Tongue (tissue), 1 donor: ENCODE measurements at regions not wholly inside any gene's neighbourhood (a gene's known extent, or its start where the extent isn't known, plus 50 kb on each side); places are given as distances from the start of the nearest gene placed in this dataset.
"Not testable (repeated sequence)": the region's sequence is repeated elsewhere in the genome, so short reads cannot be mapped to it uniquely, and the experiment has no call there.

Experiments
- DNase-seq: peaks from one replicate; pipeline ENCODE4 v3.0.0-alpha.2; 2015

DNA sequence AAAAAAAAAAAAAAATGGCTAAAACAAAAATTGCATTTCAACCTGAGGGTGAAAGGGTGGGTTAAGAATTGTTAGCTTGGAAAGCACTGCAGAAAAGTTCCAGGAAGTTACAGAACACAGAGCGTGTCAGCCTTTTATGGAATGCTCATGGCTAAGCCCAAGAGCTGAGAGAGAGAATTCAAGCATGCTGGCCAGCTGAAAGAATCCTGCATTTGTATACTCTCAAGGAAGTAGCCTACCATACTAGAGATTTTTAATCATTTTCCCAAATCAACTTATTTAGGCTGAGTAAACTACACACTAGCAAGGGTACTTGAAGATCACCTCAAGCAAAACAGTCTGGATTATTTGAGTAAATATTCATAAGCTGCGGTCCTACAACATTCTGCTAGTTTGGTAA lies 153.9 kb downstream of the KCNJ2 start:
- DNase-seq: peak; percentile 11

DNA sequence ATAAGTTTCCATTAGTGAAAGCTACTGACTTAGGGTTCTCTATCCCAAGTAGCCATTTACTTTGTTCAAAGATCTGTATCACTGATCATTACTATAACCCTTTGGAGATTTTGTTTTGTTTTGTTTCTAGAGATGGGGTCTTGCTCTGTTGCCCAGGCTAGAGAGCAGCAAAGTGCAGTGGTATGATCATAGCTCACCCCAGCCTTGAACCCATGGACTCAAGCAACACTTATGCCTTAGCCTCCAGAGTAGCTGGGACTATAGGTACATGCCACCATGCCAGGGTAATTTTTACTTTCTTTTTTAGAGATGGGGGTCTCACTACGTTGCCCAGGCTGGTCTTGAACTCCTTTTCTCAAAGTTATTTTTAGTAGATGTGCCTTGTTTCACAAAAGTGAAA lies 154.7 kb downstream of the KCNJ2 start:
- no peak for DNase-seq

DNA sequence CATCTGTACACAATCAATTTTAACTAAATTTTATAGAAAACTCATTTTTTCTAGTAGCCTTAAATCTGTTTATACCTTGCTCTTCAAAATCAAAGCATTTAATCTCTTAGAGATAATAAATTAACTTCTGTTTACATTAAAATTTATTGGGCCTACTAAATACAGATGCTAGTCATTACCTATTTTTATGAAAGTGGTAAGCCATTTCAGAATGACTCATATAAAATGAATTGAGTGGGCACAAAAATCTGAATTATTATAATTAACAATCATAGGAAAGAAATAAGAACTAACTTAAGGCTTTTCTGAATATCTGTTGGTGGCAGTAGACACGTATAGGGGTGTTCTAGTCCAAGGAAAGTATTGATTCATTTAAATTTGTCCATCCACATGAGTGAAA lies 157.9 kb downstream of the KCNJ2 start:
- no peak for DNase-seq

DNA sequence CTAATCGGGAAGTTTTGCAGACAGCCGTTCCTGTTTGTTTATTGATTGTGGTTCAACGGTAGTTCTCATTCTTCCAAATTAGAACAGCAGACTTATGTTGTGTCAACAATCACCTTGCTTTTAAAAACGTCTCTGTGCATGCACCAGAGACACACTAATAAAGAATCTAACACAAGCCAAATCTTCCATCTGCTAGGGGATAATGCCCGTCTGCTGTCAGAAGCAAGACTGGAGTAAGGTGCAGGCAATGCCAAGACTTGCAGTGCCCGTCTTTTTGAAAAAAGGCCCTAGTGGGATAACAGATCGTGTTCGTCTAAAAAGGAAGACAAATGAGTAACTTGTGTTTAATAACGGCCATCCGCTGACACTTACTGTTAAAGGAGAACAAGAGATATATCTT lies 158.4 kb downstream of the KCNJ2 start:
- DNase-seq: peak; percentile 14

DNA sequence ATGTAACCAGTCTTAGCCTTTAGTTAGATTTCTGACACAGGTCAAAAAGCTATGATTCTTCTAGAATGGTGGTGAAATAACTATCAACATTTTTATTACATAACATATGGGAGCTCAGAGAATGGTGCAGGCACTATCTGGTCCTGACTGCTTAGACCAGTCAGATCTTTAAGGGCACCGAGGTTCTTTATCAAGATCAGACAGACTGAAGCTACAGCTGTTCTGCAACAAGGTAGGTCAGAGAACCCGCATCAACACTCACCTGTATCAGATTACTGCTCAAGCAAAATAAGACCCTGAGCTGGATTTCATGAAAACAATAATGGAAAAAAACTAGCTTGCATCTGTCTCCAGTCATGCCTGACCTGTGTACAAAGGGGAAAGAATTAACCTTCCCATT lies 160.4 kb downstream of the KCNJ2 start:
- DNase-seq: no peak

DNA sequence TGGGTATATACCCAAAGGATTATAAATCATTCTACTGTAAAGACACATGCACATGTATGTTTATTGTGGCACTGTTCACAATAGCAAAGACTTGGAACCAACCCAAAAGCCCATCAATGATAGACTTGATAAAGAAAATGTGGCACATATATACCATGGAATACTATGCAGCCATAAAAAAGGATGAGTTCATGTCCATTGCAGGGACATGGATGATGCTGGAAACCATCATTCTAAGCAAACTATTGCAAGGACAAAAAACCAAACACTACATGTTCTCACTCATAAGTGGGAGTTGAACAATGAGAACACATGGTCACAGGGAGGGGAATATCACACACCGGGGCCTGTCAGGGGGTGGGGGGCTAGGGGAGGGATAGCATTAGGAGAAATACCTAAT lies 161.7 kb downstream of the KCNJ2 start:
- DNase-seq: not testable (repeated sequence)

DNA sequence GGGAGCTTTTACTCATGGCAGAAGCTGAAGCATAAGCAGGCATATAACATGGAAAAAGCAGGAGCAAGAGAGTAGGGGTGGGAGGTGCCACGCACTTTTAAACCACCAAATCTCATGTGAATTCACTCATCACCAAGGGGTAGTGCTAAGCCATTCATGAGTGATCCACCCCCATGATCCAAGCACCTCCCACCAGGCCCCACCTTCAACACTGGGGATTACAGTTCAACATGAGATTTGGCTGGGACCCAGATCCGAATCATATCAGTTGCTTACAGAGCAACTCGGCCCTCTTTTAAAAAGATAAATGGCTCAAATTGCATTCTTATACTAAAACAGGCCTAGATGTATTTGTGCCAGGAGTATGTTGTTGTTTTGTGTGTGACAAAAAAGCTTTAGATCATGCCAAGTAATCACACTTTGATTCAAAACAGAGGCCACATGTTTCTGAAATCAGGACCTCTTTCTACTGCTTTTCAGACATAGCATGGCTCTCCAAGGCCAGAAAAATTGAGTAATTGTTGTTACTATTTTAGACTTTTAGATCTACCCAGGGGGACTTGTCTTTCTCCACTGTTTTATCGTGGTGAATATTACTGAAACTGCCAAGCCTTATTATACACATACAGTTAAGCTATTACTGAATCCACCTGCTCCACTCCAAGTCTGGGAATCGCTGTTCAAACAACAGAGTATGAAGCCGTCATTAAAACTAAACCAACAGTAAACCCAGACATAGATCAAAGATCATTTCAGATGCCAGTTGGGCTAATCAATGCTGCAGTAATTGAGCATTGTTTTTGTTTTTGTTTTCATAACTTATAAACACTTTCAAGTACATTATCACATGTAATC lies 163.3 kb downstream of the KCNJ2 start:
- peak; percentile 34 for DNase-seq

DNA sequence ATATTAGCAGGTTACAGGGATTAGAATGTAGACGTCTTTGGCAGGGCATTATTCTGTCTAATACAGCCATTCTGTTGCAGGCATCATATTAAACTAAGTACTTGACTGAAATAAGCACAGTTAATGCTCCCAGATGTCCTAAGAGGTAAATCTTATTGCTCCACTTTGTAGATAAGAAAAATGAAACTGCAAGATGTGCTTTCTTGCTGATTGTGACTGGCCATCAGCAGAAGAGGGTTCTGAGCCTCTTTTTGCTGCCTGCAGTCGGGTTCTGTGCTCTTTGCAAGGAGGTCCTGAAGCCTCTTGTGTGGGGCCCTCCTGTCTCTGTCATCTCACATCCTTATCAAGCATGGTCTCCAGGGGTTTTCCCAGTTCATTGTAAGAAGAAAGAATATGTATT lies 167.1 kb downstream of the KCNJ2 start:
- no peak for DNase-seq

DNA sequence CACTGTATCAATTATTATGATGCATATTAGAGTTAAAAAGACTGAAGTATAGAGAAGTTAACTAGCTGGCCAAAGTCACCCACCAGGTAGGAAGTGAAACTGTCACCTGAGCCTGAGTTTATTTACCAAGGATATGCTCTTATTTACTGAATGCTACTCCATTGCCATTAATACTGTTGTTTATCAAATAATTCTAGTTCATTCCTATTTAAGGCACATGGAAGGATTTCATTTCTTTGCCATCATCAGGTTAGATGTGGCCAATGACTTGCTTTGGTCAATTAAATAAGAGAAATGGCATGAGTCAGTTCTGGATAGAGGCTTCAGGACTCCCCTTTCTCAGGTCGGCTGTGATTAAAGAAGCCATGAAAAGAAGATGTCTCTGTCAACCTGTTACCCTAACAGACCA lies 169.6 kb downstream of the KCNJ2 start:
- DNase-seq: no peak

DNA sequence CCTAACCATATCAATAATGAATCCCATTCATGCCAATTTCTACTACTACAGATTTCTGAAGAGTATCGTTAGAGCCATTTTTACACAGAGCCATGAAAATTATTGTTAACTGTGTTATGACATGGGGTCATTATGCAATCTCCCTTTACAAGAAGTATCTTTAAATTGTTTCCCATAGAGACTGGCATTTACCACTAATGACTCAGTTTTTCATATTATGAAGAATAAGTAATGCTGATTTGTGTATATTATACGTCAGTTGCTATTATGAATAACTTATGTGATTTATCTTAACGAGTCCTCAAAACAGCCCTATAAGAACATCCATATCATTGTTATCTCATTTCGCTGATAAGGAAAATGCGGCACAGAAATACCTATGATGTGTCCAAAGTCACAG lies 173.8 kb downstream of the KCNJ2 start:
- no peak for DNase-seq

DNA sequence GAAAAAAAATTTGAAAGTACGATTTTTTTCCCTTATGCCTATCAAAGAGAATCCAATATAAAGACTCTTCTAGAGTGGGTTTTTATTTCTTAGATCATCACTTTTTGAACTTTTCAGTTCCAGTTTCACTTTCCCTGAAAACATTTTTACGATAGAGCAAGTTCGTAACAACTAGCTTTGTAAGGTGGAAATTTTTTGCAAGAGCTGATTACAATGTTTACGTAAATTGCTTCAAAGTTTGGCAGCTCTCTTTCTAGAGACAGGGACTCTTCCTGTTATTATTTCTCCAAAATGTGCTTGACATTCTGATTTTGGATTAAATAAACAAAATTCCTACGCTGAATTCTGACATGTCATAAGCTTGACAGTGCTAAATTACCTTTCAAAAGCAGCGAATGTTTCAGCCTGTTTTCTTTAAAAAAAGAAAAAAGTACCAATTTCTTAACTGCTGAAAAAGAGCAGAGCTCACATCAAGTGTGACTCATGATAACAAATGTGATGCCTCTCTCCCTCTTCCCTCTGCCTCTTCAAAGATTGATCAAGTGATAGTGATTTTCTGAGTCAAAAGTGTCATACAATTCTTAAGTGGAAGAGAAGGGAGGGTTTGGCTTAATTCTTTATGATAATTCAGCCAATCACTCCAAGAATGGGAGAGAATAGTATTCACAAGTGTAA lies 175.2 kb downstream of the KCNJ2 start:
- no peak for DNase-seq

DNA sequence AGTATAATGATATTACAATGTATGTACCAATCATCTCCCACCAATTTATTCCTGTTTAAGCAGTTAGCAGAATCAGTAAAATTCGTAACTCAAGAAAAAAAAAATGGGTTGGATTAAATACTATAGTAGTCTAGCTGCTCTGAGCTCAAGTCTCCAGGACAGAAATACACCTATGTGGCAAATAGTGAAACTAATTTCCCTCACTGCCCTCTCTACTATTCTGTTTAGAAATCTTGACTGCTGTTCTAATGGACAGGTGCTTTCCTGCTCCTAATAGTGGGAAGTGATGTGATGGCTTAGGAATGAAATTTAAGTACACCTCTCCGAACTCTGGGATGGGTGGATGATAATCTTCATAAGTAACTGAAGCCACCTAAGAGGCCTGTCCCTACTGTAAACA lies 175.7 kb downstream of the KCNJ2 start:
- DNase-seq: no peak

DNA sequence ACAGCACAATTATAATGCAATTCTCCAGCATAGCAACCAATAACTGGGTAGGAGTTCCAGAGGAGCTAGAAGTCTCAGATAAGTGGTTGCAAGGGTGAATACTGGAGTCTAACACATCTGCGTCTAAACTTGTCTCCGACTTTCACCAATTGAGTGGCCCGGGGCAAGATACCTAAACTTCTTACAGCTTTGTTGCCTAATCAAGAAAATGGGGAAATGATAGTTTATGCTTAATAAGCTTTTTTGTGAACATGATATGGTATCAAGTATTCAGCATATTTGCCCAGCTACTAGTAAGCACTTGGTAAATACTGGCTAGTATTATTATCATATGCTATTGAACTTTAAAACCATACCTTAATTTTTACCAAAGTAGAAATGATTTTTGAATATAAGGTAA lies 183.5 kb downstream of the KCNJ2 start:
- no peak for DNase-seq

DNA sequence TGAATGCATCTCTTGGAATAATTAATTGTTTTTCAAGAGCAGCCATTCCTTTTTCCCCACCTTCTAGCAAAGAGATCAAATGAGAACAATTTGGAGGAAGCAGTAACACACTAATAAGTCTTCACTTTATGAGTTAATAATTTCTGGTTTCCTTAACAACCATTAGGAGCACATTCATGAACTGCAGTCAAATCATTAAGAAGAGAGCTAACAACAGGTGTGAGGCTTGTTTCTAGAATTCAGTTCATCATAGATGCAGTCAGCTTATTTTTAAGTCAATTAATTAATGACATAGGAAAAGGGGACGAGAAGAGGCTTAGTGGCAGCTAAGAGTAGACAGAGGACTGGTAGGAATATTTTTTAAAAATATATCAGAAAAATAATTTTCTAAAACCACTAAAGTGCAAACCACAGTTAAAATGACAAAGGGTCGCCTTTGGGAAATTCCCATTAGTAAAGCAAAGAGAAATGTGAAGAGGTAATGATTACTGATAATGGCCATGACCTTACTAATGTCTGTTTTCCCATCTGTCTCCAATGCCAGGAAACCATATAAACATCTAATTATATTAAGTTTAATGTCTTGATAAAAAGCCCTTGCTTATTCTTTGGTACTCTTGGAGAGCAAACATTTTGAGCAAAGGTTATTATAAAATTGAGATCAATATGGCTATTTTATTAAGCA lies 184.2 kb downstream of the KCNJ2 start:
- DNase-seq: no peak

DNA sequence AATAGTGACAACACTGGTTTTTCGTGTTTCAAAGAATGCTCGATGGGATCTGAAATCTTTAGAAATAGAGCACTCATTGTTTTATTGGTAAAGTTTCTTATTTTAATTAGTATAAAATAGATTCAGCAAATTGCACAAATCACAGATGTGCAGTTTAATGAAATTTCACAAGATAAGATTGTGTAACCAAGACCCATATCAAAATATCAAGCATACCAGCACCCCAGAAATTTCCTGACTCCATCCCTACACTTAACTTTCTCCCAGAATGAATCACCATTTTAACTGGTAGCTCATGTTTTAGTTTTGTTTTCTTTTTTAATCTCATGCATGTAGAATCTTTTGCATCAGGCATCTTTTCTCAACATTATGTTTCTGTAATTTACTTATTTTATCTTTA lies 185.9 kb downstream of the KCNJ2 start:
- DNase-seq: no peak

DNA sequence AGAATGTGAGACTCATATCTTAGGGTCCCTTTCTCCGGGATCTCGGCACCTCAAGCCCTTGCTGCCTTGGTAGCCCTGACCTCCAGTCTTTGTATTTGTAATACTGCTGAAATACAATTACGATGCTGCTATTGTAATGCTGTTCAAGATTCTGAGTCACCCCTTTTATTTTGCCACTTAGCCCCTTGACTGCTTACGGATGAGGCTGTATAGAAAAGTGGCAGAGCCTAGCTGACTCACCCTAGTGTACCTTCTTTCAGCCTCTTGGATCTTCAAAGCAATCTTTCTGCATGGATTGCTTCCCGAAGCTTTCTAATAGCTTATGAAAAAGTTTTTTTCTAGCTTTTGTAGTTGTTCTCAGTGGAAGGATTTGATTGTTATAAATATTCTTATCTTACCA lies 187.9 kb downstream of the KCNJ2 start:
- no peak for DNase-seq

DNA sequence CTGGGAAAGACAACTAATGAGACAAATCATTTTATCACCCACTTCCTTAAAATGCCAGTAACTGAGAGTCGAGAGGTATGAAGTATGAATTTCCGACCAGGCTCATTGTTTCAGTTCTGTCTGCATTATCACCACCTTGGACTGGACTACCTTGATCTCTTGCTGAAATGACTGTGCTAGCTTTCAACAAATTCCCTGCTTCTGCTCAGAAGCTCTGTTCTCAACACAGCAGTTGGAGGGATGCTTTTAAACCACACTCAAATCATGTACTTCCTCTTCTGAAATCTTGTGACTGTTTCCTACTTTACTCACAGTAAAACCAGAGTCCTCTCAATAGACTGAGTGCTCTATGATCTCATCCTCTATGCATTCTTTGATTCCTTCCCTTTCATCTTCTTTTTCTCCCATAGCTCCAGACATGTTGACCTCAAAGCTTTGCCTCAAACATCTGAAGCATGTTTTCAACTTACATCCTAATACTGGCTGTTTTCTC lies 195.8 kb downstream of the KCNJ2 start:
- no peak for DNase-seq

DNA sequence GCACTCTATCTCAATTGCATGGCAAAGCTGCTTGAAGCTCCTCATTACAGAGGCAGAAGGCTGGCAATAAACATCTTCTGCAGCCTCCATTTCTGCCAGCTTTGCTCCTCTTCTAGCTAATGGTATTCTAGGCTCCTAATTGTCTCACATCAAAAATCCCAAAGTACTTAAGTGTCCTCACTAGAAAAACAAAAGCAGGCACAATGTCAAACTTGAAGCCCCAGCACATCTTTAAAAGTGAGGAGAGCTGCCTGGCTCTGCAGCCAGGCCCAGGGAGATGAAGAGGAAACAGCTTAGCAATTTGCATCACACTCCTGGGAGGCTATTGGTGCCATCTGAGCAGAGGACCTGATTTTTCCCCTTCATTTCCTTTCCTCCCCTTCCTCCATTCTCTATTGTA lies 197.1 kb downstream of the KCNJ2 start:
- no peak for DNase-seq

DNA sequence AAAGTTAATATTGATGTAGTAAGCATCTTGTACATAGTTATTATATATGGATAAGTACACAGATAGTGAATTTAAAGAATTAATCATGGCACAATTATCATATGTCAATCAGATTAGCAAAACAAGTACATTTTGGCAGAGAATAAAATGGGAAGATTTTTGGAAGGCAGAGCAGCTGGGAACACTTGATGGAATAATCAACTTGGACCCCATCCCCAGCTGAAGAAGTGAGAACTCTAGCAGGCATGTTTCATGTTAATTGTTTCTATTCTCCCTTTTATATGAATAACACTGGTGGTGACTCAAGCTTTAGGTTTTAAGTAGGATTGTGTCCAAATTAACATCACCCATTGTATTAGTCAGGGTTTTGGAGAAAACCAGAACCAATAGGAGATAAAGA lies 198.7 kb downstream of the KCNJ2 start:
- DNase-seq: no peak

DNA sequence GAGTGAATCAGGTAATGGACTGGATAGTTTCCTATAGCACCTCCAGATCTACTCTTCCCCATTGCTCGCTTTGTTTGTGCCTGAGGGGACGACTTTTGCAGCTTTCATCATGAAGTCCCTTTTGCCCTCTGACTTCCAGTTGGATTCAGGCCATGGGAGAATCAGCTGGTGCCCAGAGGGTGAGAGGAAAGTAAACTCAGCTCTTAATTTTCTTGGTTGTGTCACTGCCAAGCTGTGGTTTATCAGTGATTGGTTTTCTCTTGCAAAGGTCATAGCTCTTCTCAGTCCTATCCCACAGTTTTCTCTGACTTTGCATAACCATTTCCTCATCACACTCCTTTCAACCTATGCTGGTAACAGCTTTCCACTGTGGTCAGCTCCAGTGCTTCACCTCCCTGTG lies 200.1 kb downstream of the KCNJ2 start:
- DNase-seq: no peak

DNA sequence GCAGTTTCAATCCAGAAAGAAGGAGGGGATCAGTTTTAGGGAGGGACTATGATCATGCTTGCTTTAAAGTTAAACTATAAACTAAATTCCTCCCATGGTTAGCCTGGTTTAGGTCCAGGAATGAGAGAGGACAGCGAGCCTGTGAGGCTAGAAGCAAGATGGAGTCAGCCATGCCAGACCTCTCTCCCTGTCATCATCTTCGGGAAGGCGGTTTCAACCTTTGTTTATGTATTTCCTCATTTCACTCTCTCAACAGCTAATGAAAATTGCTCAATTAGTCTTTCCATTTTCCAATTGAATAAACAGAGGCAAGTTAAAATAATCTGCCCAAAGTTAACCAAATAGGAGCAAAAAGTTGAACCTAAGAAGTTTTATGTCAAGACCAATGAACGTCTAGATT lies 201.5 kb downstream of the KCNJ2 start:
- no peak for DNase-seq

DNA sequence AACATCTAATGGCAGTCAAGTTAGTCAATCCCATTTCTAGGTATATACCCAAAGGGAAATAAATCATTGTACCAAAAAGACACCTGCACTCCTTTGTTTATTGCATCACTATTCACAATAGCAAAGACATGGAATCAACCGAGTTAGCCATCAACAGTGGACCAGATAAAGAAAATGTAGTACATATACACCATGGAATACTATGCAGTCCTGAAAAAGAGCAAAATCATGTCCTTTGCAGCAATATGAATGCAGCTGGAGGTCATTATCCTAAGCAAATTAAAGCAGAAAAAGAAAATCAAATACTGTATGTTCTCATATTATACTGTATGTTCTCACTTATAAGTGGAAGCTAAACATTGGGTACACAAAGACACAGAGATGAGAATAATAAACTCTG lies 204.0 kb downstream of the KCNJ2 start:
- no peak for DNase-seq

DNA sequence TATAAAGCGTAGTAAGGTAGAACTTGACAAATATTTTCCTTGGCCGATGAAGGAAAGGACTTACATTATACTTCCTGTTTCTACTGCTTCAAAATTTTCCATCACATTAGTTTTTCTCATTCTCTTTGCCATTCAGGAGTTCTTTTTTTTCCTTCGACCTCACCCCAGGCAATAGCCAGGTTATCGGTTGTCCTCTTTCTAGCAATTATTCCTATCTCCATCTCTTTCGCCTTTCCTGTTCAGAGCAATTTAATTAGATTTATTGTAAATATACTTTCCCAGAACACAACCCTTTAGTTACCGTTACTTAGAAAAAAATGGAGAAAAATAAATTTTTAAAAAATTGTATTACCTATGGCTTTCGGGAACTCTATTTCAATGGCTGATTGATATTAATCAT lies 205.2 kb downstream of the KCNJ2 start:
- DNase-seq: no peak
